Astrocyte (in vitro differentiated cells and primary cell): ENCODE measurements at regions not wholly inside any gene's neighbourhood (a gene's known extent, or its start where the extent isn't known, plus 50 kb on each side); places are given as distances from the start of the nearest gene placed in this dataset.

Experiments used
- CTCF ChIP-seq: IDR thresholded peaks from 2 replicates; pipeline ENCODE4 v1.5.1; 2011; ENCODE audit warnings: low read depth, mild to moderate bottlenecking, inconsistent platforms, low read length, moderate library complexity; ENCODE audit not compliant: insufficient read depth
- EZH2 ChIP-seq: IDR thresholded peaks from 2 replicates; pipeline ENCODE4 v1.6.1; 2012; ENCODE audit warnings: mild to moderate bottlenecking, low read length, inconsistent platforms; ENCODE audit not compliant: insufficient read depth

- TF ChIP-seq CTCF (no peak), EZH2 (no peak)
These were observed 331.6 kb upstream of the F9 start for GRCh38 chrX:139198936-139199335.
